Gastrocnemius medialis (tissue), 4 donors: ENCODE measurements at regions not wholly inside any gene's neighbourhood (a gene's known extent, or its start where the extent isn't known, plus 50 kb on each side); places are given as distances from the start of the nearest gene placed in this dataset.

Experiments
- POLR2A ChIP-seq, 2 donors: fragments of 450-650 bp; IDR thresholded peaks; one replicate each; pipeline ENCODE4 v1.6.1; 2017; ENCODE audit warnings: antibody characterized with exemption in 2 of 2, mild to moderate bottlenecking in 2 of 2, moderate library complexity in 2 of 2
- TF ChIP-seq, protein P1 (sequence below), 5 experiments: fragments of 450-650 bp in 3 of 5; fragments of 200-600 bp in 2 of 5; sonication (generic) in 2 of 5; IDR thresholded peaks in 4 of 5; conservative IDR thresholded peaks in 1 of 5; 1 replicate in 4 of 5; 2 replicates in 1 of 5; pipeline ENCODE4 v1.5.1; 2016 to 2019; ENCODE audit warnings: antibody characterized with exemption in 5 of 5, mild to moderate bottlenecking in 3 of 5, moderate library complexity in 3 of 5

GRCh38 chr3:56903231-56903782 is 101.6 kb upstream of the ARHGEF3 start:
- TF ChIP-seq, protein P1, sequence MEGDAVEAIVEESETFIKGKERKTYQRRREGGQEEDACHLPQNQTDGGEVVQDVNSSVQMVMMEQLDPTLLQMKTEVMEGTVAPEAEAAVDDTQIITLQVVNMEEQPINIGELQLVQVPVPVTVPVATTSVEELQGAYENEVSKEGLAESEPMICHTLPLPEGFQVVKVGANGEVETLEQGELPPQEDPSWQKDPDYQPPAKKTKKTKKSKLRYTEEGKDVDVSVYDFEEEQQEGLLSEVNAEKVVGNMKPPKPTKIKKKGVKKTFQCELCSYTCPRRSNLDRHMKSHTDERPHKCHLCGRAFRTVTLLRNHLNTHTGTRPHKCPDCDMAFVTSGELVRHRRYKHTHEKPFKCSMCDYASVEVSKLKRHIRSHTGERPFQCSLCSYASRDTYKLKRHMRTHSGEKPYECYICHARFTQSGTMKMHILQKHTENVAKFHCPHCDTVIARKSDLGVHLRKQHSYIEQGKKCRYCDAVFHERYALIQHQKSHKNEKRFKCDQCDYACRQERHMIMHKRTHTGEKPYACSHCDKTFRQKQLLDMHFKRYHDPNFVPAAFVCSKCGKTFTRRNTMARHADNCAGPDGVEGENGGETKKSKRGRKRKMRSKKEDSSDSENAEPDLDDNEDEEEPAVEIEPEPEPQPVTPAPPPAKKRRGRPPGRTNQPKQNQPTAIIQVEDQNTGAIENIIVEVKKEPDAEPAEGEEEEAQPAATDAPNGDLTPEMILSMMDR (IDR thresholded peaks at IDR 0.05 in 4 of 5, conservative IDR thresholded peaks at IDR 0.05 in 1 of 5): no peak
- no peak for TF ChIP-seq POLR2A (IDR thresholded peaks at IDR 0.05)
